PC-9 (cell line): ENCODE measurements at regions not wholly inside any gene's neighbourhood (a gene's known extent, or its start where the extent isn't known, plus 50 kb on each side); places are given as distances from the start of the nearest gene placed in this dataset.

Experiments
- BruUV-seq: library from RNA; stranded (reverse); fragments of 400-500 nt; replicated peaks from 2 replicates; lab custom pipeline; 2021; lab: Mats Ljungman, UMichigan
- CTCF ChIA-PET: fragments of 300-600 bp; sonication (Branson Sonifier 250); formaldehyde crosslinking; loops from one replicate; lab custom pipeline; 2022; ENCODE audit warnings: antibody characterized with exemption; lab: Charles Lee
- POLR2A ChIA-PET: fragments of 300-600 bp; sonication (Branson Sonifier 250); formaldehyde crosslinking; loops from one replicate; lab custom pipeline; 2022; ENCODE audit warnings: antibody characterized with exemption; ENCODE audit not compliant: unreplicated experiment; lab: Charles Lee
- DNase-seq, 2 experiments: peaks; one replicate each; pipeline versions ENCODE4 v3.0.0 to v3.0.0-alpha.2; 2015 to 2022; ENCODE audit warnings: mixed read lengths in 1 of 2
- H2AFZ ChIP-seq: fragments of 200-600 bp; sonication (generic); 2 replicates; pipeline ENCODE4 v1.8.1; 2017; ENCODE audit warnings: antibody characterized with exemption
- H3F3A ChIP-seq: fragments of 200-600 bp; sonication (generic); 2 replicates; pipeline ENCODE4 v1.8.1; 2017; ENCODE audit warnings: antibody characterized with exemption, mild to moderate bottlenecking, low read depth; ENCODE audit not compliant: insufficient read depth
- H3K27ac ChIP-seq: fragments of 200-600 bp; sonication (generic); 2 replicates; pipeline ENCODE4 v1.6.1; 2016; ENCODE audit warnings: mixed run types
- H3K27me3 ChIP-seq: fragments of 200-600 bp; sonication (generic); 2 replicates; pipeline ENCODE4 v1.6.1; 2016; ENCODE audit warnings: low read depth, mixed run types; ENCODE audit not compliant: insufficient read depth
- H3K36me3 ChIP-seq: fragments of 200-600 bp; sonication (generic); 2 replicates; pipeline ENCODE4 v1.6.1; 2016; ENCODE audit warnings: low read depth, mixed run types
- H3K4me1 ChIP-seq: fragments of 200-600 bp; sonication (generic); replicated peaks from 2 replicates; pipeline ENCODE4 v1.6.1; 2016; ENCODE audit warnings: mixed run types; ENCODE audit not compliant: insufficient read depth
- H3K4me2 ChIP-seq: fragments of 200-600 bp; sonication (generic); 2 replicates; pipeline ENCODE4 v1.6.1; 2017; ENCODE audit warnings: mixed run types
- H3K4me3 ChIP-seq: fragments of 200-600 bp; sonication (generic); 2 replicates; pipeline ENCODE4 v1.6.1; 2016; ENCODE audit warnings: mixed run types
- H3K79me2 ChIP-seq: fragments of 200-600 bp; sonication (generic); 2 replicates; pipeline ENCODE4 v1.6.1; 2017; ENCODE audit warnings: low read depth, mixed run types
- H3K9me2 ChIP-seq: fragments of 200-600 bp; sonication (generic); 2 replicates; pipeline ENCODE4 v1.8.1; 2017; ENCODE audit warnings: mild to moderate bottlenecking; ENCODE audit not compliant: insufficient read depth
- H3K9me3 ChIP-seq: fragments of 200-600 bp; sonication (generic); 2 replicates; pipeline ENCODE4 v1.8.1; 2016; ENCODE audit warnings: low read depth; ENCODE audit not compliant: insufficient read depth
- H4K20me1 ChIP-seq: fragments of 200-600 bp; sonication (generic); 2 replicates; pipeline ENCODE4 v1.8.1; 2017; ENCODE audit not compliant: insufficient read depth
- CTCF ChIP-seq: fragments of 200-600 bp; sonication (generic); conservative IDR thresholded peaks from 2 replicates; pipeline ENCODE4 v1.6.1; 2017; ENCODE audit warnings: mixed run types, antibody characterized with exemption, mild to moderate bottlenecking, moderate library complexity
- EZH2 ChIP-seq: fragments of 200-600 bp; sonication (generic); IDR thresholded peaks from 2 replicates; pipeline ENCODE4 v1.8.0; 2017; ENCODE audit warnings: antibody characterized with exemption, low read depth
- intact Hi-C: fragments of 100-400 bp; cut with micrococcal nuclease; formaldehyde crosslinking; loops from one replicate; pipeline ENCODE4 v1.10.0; 2022; ENCODE audit not compliant: unreplicated experiment

DNA sequence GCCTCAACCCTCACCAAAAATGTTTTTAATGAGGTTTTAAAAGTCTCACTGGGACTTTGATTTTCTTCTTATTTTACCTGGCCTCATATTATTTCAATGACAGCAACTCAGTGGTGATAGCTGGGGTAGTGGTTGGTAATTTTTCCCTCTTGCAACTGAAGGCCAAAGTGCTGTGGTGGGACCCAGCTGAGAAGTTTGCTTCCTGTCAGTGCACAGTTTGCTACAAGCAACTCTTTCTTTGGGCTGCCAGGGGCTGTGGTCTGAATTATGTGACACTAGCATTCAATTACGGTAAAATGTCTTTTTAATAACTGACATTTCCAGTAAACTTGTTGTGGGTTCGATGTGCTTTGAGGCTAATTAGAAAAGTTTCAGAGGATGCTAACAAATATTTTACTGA is 65.3 kb downstream of the IFNG start:
- no peak for TF ChIP-seq CTCF
- TF ChIP-seq EZH2 = no peak
- intact Hi-C loops = no loop called here
- CTCF ChIA-PET = no interaction called here

GRCh38 chr12:68092976-68093375 is 66.6 kb downstream of the IFNG start:
- no peak for DNase-seq
- TF ChIP-seq CTCF (no peak), EZH2 (no peak)
- Histone ChIP-seq H3K36me3 (no peaks in the 10 kb centered on the region), H3K9me2 (no peaks in the 10 kb centered on the region), H3K9me3 (no peaks in the 10 kb centered on the region), H3K27me3 (no peaks in the 10 kb centered on the region), H4K20me1 (no peaks in the 10 kb centered on the region), H3F3A (no peaks in the 10 kb centered on the region), H3K4me3 (no peak overlapping the region), H2AFZ (no peak overlapping the region), H3K27ac (no peak overlapping the region), H3K4me2 (no peak overlapping the region), H3K79me2 (no peaks in the 10 kb centered on the region), H3K4me1 (no peaks in the 10 kb centered on the region)
- BruUV-seq = no TSS peak
- intact Hi-C loops = no loop called here
- ChIA-PET CTCF (no interaction called here), POLR2A (no interaction called here)

More for the DNA sequence above, 65.3 kb downstream of the IFNG start:
- Histone ChIP-seq H3K9me2 (no peaks in the 10 kb centered on the region), H3K36me3 (no peaks in the 10 kb centered on the region), H3K27me3 (no peaks in the 10 kb centered on the region), H2AFZ (no peak overlapping the region), H3K27ac (no peak overlapping the region), H3K4me3 (no peak overlapping the region), H3K4me1 (no peaks in the 10 kb centered on the region), H3K4me2 (no peak overlapping the region), H3K9me3 (no peaks in the 10 kb centered on the region; the same call in 1 of the 2 replicates), H4K20me1 (no peaks in the 10 kb centered on the region), H3K79me2 (no peaks in the 10 kb centered on the region), H3F3A (no peaks in the 10 kb centered on the region)
- POLR2A ChIA-PET = no interaction called here
- DNase-seq = no peak
- BruUV-seq = no TSS peak

- BruUV-seq = no TSS peak
- H3K27ac ChIP-seq = no peak overlapping the region
- H3K4me2 ChIP-seq = no peak overlapping the region
- H3K36me3 ChIP-seq = no peaks in the 10 kb centered on the region
- intact Hi-C loops = no loop called here
- no peak overlapping the region for H3K4me3 ChIP-seq
- H4K20me1 ChIP-seq = no peaks in the 10 kb centered on the region
- H3K79me2 ChIP-seq = no peaks in the 10 kb centered on the region
- H3K9me3 ChIP-seq = 0 out of 2 replicates have a peak, but pooled peaks cover 3% of the 10 kb centered on the region
- no peaks in the 10 kb centered on the region for H3F3A ChIP-seq
- ChIA-PET CTCF (no interaction called here), POLR2A (interaction anchor here (0.6 kb wide), 1 partner anchor 89 kb away, joined by 4 read pairs; no protein-coding TSS in a partner anchor)
- H3K27me3 ChIP-seq = no peaks in the 10 kb centered on the region
- TF ChIP-seq CTCF (no peak), EZH2 (no peak)
- DNase-seq = no peak
- no peak overlapping the region for H2AFZ ChIP-seq
- no peaks in the 10 kb centered on the region for H3K4me1 ChIP-seq
- no peaks in the 10 kb centered on the region for H3K9me2 ChIP-seq
These were observed 70.4 kb downstream of the IFNG start for GRCh38 chr12:68089101-68089500.
